ENCODE measurements at regions not wholly inside any gene's neighbourhood (a gene's known extent, or its start where the extent isn't known, plus 50 kb on each side); places are given as distances from the start of the nearest gene placed in this dataset.
"Not testable (repeated sequence)": the region's sequence is repeated elsewhere in the genome, so short reads cannot be mapped to it uniquely, and the experiment has no call there.

GRCh38 chr7:152544481-152544927, 108.7 kb upstream of the KMT2C start:
- Mint-ChIP-seq H3K4me1 (ENCODE audit: low read depth) (no peaks in the 10 kb centered on the region), H3K27me3 (no peaks in the 10 kb centered on the region), H3K36me3 (ENCODE audit: low read depth) (no peaks in the 10 kb centered on the region), H3K27ac (no peak overlapping the region), H3K9me3 (no peaks in the 10 kb centered on the region), H3K4me3 (no peak overlapping the region)
- intact Hi-C loops (cut with micrococcal nuclease) = no loop called here
- POLR2A ChIA-PET = no interaction called here
- CTCF ChIA-PET = no interaction called here
- DNase-seq (no peak), ATAC-seq (no peak)
- TF ChIP-seq CTCF (IDR thresholded peaks at IDR 0.05) = no peak

DNA sequence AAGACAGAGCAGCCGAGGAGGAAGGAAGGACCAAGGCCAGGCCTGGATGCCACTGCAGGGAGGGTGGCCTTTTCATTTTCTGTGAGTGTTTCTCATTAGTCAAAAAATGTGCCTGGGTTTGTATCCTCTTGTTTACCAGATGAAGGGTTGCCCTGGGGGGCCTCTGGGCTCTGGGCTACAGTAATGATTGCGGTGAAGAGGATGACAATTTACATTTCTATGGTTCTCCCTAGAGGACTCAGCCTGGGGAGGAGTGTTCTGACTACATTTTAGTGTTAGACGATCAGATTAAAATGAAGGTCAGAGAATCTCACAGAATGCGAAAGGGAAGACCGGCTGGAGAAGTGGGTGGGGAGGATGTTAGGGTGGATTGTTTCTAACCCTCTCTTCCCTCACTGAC, 108.0 kb upstream of the KMT2C start:
- H3K4me3 Mint-ChIP-seq = no peak overlapping the region
- H3K36me3 Mint-ChIP-seq (ENCODE audit: low read depth) = no peaks in the 10 kb centered on the region
- POLR2A ChIA-PET = no interaction called here
- no peak for TF ChIP-seq CTCF (IDR thresholded peaks at IDR 0.05)
- no peak overlapping the region for H3K27ac Mint-ChIP-seq
- no peaks in the 10 kb centered on the region for H3K4me1 Mint-ChIP-seq (ENCODE audit: low read depth)
- ATAC-seq = no peak
- DNase-seq = no peak
- CTCF ChIA-PET = no interaction called here
- no peaks in the 10 kb centered on the region for H3K27me3 Mint-ChIP-seq
- intact Hi-C loops (cut with micrococcal nuclease) = no loop called here
- no peaks in the 10 kb centered on the region for H3K9me3 Mint-ChIP-seq

DNA sequence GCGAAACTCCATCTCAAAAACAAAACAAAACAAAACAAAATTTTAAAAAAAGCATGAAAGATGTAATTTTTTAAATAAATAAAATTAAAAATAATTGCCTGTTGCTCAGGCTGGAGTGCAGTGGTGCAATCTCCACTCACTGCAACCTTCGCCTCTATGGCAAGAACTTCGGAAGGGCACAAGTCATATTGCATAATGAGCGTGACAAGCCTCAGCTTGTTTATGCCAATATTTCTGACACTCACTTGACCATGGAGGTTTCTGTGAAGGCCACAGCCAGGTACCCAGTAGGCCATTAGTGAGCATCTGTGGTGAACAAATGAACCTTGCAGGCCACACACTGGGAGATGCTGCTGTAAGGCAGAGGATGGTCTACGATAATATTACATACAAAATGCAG, 106.1 kb upstream of the KMT2C start:
- Mint-ChIP-seq H3K9me3 (no peaks in the 10 kb centered on the region), H3K27ac (no peak overlapping the region), H3K4me3 (no peak overlapping the region), H3K27me3 (no peaks in the 10 kb centered on the region), H3K4me1 (ENCODE audit: low read depth) (no peaks in the 10 kb centered on the region), H3K36me3 (ENCODE audit: low read depth) (no peaks in the 10 kb centered on the region)
- ChIA-PET POLR2A (no interaction called here), CTCF (no interaction called here)
- ATAC-seq (no peak), DNase-seq (no peak)
- intact Hi-C loops (cut with micrococcal nuclease) = no loop called here
- no peak for TF ChIP-seq CTCF (IDR thresholded peaks at IDR 0.05)

- H3K9me3 Mint-ChIP-seq; H3K4me1 Mint-ChIP-seq (ENCODE audit: low read depth); ATAC-seq; CTCF ChIA-PET; H3K27me3 Mint-ChIP-seq; intact Hi-C loops (cut with micrococcal nuclease); H3K27ac Mint-ChIP-seq; H3K4me3 Mint-ChIP-seq; DNase-seq; H3K36me3 Mint-ChIP-seq (ENCODE audit: low read depth); POLR2A ChIA-PET: not testable (repeated sequence)
These were observed 103.3 kb upstream of the KMT2C start for GRCh38 chr7:152539190-152539495.

DNA sequence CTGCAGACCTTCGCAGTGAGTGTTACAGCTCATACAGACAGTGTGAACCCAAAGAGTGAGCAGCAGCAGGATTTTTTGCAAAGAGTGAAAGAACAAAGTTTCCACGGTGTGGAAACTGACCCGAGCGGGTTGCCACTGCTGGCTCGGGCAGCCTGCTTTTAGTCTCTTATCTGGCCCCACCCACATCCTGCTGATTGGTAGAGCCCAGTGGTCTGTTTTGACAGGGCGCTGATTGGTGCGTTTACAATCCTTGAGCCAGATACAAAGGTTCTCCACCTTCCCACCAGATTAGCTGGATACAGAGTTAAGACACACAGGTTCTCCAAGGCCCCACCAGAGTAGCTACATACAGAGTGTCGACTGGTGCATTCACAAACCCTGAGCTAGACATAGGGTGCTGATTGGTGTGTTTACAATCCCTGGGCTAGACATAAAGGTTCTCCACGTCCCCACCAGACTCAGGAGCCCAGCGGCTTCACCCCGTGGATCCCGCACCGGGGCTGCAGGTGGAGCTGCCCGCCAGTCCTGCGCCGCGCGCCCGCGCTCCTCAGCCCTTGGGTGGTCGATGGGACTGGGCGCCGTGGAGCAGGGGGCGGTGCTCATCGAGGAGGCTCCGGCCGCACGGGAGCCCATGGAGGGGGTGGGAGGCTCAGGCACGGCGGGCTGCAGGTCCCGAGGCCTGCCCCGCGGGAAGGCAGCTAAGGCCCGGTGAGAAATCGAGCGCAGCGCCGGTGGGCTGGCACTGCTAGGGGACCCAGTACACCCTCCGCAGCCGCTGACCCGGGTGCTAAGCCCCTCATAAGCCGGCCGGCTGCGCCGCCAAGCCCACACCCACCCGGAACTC, 102.8 kb upstream of the KMT2C start:
- H3K9me3 Mint-ChIP-seq; ATAC-seq; H3K4me3 Mint-ChIP-seq; POLR2A ChIA-PET; DNase-seq; H3K27ac Mint-ChIP-seq; H3K27me3 Mint-ChIP-seq; intact Hi-C loops (cut with micrococcal nuclease); CTCF ChIA-PET; H3K36me3 Mint-ChIP-seq (ENCODE audit: low read depth); H3K4me1 Mint-ChIP-seq (ENCODE audit: low read depth): not testable (repeated sequence)

- H3K27me3 Mint-ChIP-seq = no peaks in the 10 kb centered on the region
- H3K4me1 Mint-ChIP-seq (ENCODE audit: low read depth) = no peaks in the 10 kb centered on the region
- intact Hi-C loops (cut with micrococcal nuclease) = no loop called here
- POLR2A ChIA-PET = no interaction called here
- no peaks in the 10 kb centered on the region for H3K36me3 Mint-ChIP-seq (ENCODE audit: low read depth)
- H3K9me3 Mint-ChIP-seq = peaks cover 1% of the 10 kb centered on the region
- CTCF ChIA-PET = no interaction called here
- DNase-seq = no peak
- H3K27ac Mint-ChIP-seq = no peak overlapping the region
- no peak for ATAC-seq
- no peak overlapping the region for H3K4me3 Mint-ChIP-seq
- no peak for TF ChIP-seq CTCF (IDR thresholded peaks at IDR 0.05)
These were observed 101.8 kb upstream of the KMT2C start for GRCh38 chr7:152537639-152538038.
